Endothelial cell of umbilical vein (primary cell): ENCODE measurements at regions not wholly inside any gene's neighbourhood (a gene's known extent, or its start where the extent isn't known, plus 50 kb on each side); places are given as distances from the start of the nearest gene placed in this dataset.

Experiments
- FOS ChIP-seq: IDR thresholded peaks from 2 replicates; pipeline ENCODE4 v1.6.1; 2011; ENCODE audit warnings: mild to moderate bottlenecking, low read length, moderate library complexity, borderline replicate concordance; ENCODE audit not compliant: insufficient read depth
- POLR2A ChIP-seq: IDR thresholded peaks from 2 replicates; pipeline ENCODE4 v1.6.1; 2012; ENCODE audit warnings: low read depth, mild to moderate bottlenecking, control low read depth, low read length
- TF ChIP-seq, protein P1 (sequence below), 2 donors: IDR thresholded peaks; 1 replicate in 1 of 2; 2 replicates in 1 of 2; pipeline ENCODE4 v1.5.1; 2011; ENCODE audit warnings: low read length in 2 of 2, mild to moderate bottlenecking in 2 of 2, moderate library complexity in 2 of 2, control low read depth in 1 of 2, inconsistent platforms in 1 of 2, low read depth in 1 of 2; ENCODE audit not compliant: insufficient read depth in 1 of 2; ENCODE audit errors: extremely low read depth in 1 of 2

DNA sequence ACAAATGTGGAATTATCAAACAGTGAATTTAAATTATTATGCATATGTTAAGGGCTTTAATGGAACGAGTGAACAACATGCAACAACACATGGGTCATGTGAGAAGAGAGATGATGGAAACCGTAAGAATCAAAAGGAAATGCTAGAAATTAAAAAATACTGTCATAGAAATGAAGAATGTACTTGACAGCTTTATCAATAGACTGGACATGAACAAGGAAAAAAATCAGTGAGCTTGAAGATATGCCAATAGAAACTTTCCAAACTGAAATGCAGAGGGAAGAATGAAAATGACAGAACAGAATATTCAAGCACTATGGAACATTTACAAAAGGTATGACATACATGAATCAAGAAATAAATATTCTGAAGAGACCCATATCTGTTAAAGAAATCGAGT lies 117.7 kb upstream of the KCNJ3 start:
- TF ChIP-seq, protein P1, sequence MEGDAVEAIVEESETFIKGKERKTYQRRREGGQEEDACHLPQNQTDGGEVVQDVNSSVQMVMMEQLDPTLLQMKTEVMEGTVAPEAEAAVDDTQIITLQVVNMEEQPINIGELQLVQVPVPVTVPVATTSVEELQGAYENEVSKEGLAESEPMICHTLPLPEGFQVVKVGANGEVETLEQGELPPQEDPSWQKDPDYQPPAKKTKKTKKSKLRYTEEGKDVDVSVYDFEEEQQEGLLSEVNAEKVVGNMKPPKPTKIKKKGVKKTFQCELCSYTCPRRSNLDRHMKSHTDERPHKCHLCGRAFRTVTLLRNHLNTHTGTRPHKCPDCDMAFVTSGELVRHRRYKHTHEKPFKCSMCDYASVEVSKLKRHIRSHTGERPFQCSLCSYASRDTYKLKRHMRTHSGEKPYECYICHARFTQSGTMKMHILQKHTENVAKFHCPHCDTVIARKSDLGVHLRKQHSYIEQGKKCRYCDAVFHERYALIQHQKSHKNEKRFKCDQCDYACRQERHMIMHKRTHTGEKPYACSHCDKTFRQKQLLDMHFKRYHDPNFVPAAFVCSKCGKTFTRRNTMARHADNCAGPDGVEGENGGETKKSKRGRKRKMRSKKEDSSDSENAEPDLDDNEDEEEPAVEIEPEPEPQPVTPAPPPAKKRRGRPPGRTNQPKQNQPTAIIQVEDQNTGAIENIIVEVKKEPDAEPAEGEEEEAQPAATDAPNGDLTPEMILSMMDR (IDR thresholded peaks at IDR 0.05; ENCODE audit: extremely low read depth in 1 of 2, insufficient read depth in 1 of 2, low read depth in 1 of 2, low read length in 2 of 2) = no peak
- TF ChIP-seq FOS = no peak
- TF ChIP-seq POLR2A = no peak
